H1 (cell line): ENCODE measurements at regions not wholly inside any gene's neighbourhood (a gene's known extent, or its start where the extent isn't known, plus 50 kb on each side); places are given as distances from the start of the nearest gene placed in this dataset.

Source experiments
- CTCF ChIA-PET: fragments of 300-600 bp; sonication (Branson Sonifier 250); formaldehyde crosslinking; loops from one replicate; lab custom pipeline; 2021; ENCODE audit not compliant: partially characterized antibody; lab: Charles Lee
- POLR2A ChIA-PET: fragments of 300-600 bp; sonication (Branson Sonifier 250); formaldehyde crosslinking; loops from one replicate; lab custom pipeline; 2021; ENCODE audit warnings: inconsistent platforms; ENCODE audit not compliant: partially characterized antibody; lab: Charles Lee
- DNase-seq, 2 experiments: peaks; one replicate each; pipeline versions ENCODE4 v3.0.0 to v3.0.0-alpha.2; 2010 to 2022; ENCODE audit warnings: low spot score in 2 of 2, low read depth in 1 of 2, mixed read lengths in 1 of 2
- FAIRE-seq: peaks from 2 replicates; lab custom pipeline; 2011; peaks lifted over from hg19 to GRCh38; lab: Jason Lieb, UNC
- H2AFZ ChIP-seq: 2 replicates; pipeline ENCODE4 v1.8.1; 2012; ENCODE audit warnings: low read length, inconsistent platforms
- H2AK5ac ChIP-seq: 2 replicates; pipeline ENCODE4 v1.6.1; 2013; ENCODE audit warnings: low read depth, low read length
- H2BK120ac ChIP-seq: replicated peaks from 2 replicates; pipeline ENCODE3; 2013; ENCODE audit warnings: low read depth, low read length, inconsistent platforms
- H2BK12ac ChIP-seq: 2 replicates; pipeline ENCODE4 v1.6.1; 2013; ENCODE audit warnings: low read depth, low read length
- H2BK15ac ChIP-seq: 2 replicates; pipeline ENCODE4 v1.6.1; 2013; ENCODE audit warnings: low read length
- H2BK20ac ChIP-seq: 2 replicates; pipeline ENCODE4 v1.6.1; 2013; ENCODE audit warnings: low read length
- H2BK5ac ChIP-seq: 2 replicates; pipeline ENCODE4 v1.6.1; 2013; ENCODE audit warnings: low read depth, low read length
- H3K14ac ChIP-seq: 2 replicates; pipeline ENCODE4 v1.6.1; 2013; ENCODE audit warnings: inconsistent platforms; ENCODE audit not compliant: insufficient read length
- H3K18ac ChIP-seq: 2 replicates; pipeline ENCODE4 v1.6.1; 2013; ENCODE audit warnings: low read length; ENCODE audit errors: extremely low read depth
- H3K23ac ChIP-seq: 2 replicates; pipeline ENCODE4 v1.6.1; 2013; ENCODE audit warnings: inconsistent platforms; ENCODE audit not compliant: insufficient read length
- H3K23me2 ChIP-seq: 2 replicates; pipeline ENCODE4 v1.6.1; 2013; ENCODE audit warnings: low read depth, low read length
- H3K27ac ChIP-seq: 2 replicates; pipeline ENCODE4 v1.6.1; 2011; ENCODE audit warnings: low read depth, low read length, inconsistent platforms
- H3K27me3 ChIP-seq, 4 experiments: replicated peaks in 1 of 4; 1 replicate in 1 of 4; 2 replicates in 3 of 4; pipeline versions ENCODE4 v1.6.1 to v1.8.1; 2011 to 2013; ENCODE audit warnings: low read length in 3 of 4, mild to moderate bottlenecking in 3 of 4, inconsistent platforms in 2 of 4, mixed read lengths in 2 of 4, moderate library complexity in 1 of 4; ENCODE audit not compliant: control insufficient read depth in 3 of 4, insufficient read depth in 3 of 4; ENCODE audit errors: extremely low read depth in 1 of 4
- H3K36me3 ChIP-seq, 4 experiments: 2 replicates each; pipeline versions ENCODE4 v1.6.1 to v1.8.1; 2011 to 2013; ENCODE audit warnings: mild to moderate bottlenecking in 4 of 4, low read length in 3 of 4, moderate library complexity in 2 of 4, control low read depth in 1 of 4, inconsistent platforms in 1 of 4; ENCODE audit not compliant: insufficient read depth in 4 of 4, control insufficient read depth in 2 of 4
- H3K4ac ChIP-seq: replicated peaks from 2 replicates; pipeline ENCODE3; 2013; ENCODE audit warnings: low read length, low read depth, mixed read lengths, inconsistent platforms; ENCODE audit not compliant: insufficient read length
- H3K4me1 ChIP-seq, 4 experiments: replicated peaks in 1 of 4; 1 replicate in 1 of 4; 2 replicates in 3 of 4; pipeline versions ENCODE4 v1.6.1 to v1.8.1; 2011 to 2013; ENCODE audit warnings: low read length in 3 of 4, inconsistent platforms in 2 of 4, mixed read lengths in 1 of 4; ENCODE audit not compliant: insufficient read depth in 4 of 4, control insufficient read depth in 3 of 4
- H3K4me2 ChIP-seq, 2 experiments: 2 replicates each; pipeline versions ENCODE4 v1.6.1 to v1.8.1; 2011 to 2013; ENCODE audit warnings: low read depth in 2 of 2, low read length in 2 of 2, control low read depth in 1 of 2, inconsistent platforms in 1 of 2, mild to moderate bottlenecking in 1 of 2; ENCODE audit not compliant: insufficient read depth in 1 of 2
- H3K4me3 ChIP-seq, 4 experiments: fragments of 200-600, 300-600 bp in 1 of 4; sonication (generic), shearing (Covaris generic), sonication (Bioruptor Twin) in 1 of 4; 2 replicates each; pipeline versions ENCODE4 v1.5.1 to v1.8.1; 2011 to 2016; ENCODE audit warnings: low read length in 4 of 4, low read depth in 3 of 4, control low read depth in 2 of 4, inconsistent platforms in 2 of 4, mild to moderate bottlenecking in 2 of 4, mixed read lengths in 1 of 4, moderate library complexity in 1 of 4; ENCODE audit not compliant: insufficient read depth in 2 of 4; ENCODE audit errors: extremely low read depth in 1 of 4
- H3K56ac ChIP-seq: replicated peaks from 2 replicates; pipeline ENCODE3; 2013; ENCODE audit warnings: low read depth, mild to moderate bottlenecking, mixed read lengths, low read length, inconsistent platforms; ENCODE audit not compliant: insufficient read length
- H3K79me1 ChIP-seq: 2 replicates; pipeline ENCODE4 v1.6.1; 2013; ENCODE audit warnings: low read depth, low read length, control low read depth
- H3K79me2 ChIP-seq, 2 experiments: 2 replicates each; pipeline versions ENCODE4 v1.6.1 to v1.8.1; 2012 to 2013; ENCODE audit warnings: low read length in 2 of 2, mild to moderate bottlenecking in 2 of 2, inconsistent platforms in 1 of 2; ENCODE audit not compliant: insufficient read depth in 2 of 2, control insufficient read depth in 1 of 2
- H3K9ac ChIP-seq, 4 experiments: replicated peaks in 1 of 4; 1 replicate in 1 of 4; 2 replicates in 3 of 4; pipeline versions ENCODE4 v1.6.1 to v1.8.1; 2011 to 2013; ENCODE audit warnings: low read depth in 3 of 4, low read length in 3 of 4, control low read depth in 2 of 4, mild to moderate bottlenecking in 2 of 4, moderate library complexity in 2 of 4, inconsistent platforms in 1 of 4; ENCODE audit errors: extremely low read depth in 1 of 4
- H3K9me3 ChIP-seq, 2 experiments: 2 replicates each; pipeline versions ENCODE4 v1.6.1 to v1.8.1; 2012 to 2013; ENCODE audit warnings: mild to moderate bottlenecking in 2 of 2, moderate library complexity in 2 of 2, control low read depth in 1 of 2, inconsistent platforms in 1 of 2, low read depth in 1 of 2, low read length in 1 of 2, mixed read lengths in 1 of 2; ENCODE audit not compliant: insufficient read depth in 2 of 2
- H4K20me1 ChIP-seq, 2 experiments: replicated peaks in 1 of 2; 2 replicates each; pipeline versions ENCODE3 to v1.8.1; 2011 to 2013; ENCODE audit warnings: inconsistent platforms in 2 of 2, low read length in 2 of 2, mild to moderate bottlenecking in 1 of 2; ENCODE audit not compliant: insufficient read depth in 2 of 2, control insufficient read depth in 1 of 2
- H4K5ac ChIP-seq: 2 replicates; pipeline ENCODE4 v1.6.1; 2013; ENCODE audit warnings: low read length, low read depth, mixed read lengths, inconsistent platforms; ENCODE audit not compliant: insufficient read length
- H4K8ac ChIP-seq: 2 replicates; pipeline ENCODE4 v1.8.0; 2013; ENCODE audit warnings: mild to moderate bottlenecking, moderate library complexity, low read length, inconsistent platforms; ENCODE audit not compliant: insufficient read depth; ENCODE audit errors: extremely low read depth
- H4K91ac ChIP-seq: replicated peaks from 2 replicates; pipeline ENCODE3; 2013; ENCODE audit warnings: low read length, mixed read lengths, inconsistent platforms; ENCODE audit not compliant: insufficient read length
- ASH2L ChIP-seq: fragments of 200-600, 300-600 bp; sonication (generic); IDR thresholded peaks from one replicate; pipeline ENCODE4 v1.7.1; 2017; ENCODE audit warnings: low read length
- BRCA1 ChIP-seq: IDR thresholded peaks from 2 replicates; pipeline ENCODE4 v1.6.1; 2012; ENCODE audit warnings: low read depth, low read length, improper control_type of control experiment
- CBX5 ChIP-seq: fragments of 300-800, 300-1000 bp; sonication (generic); IDR thresholded peaks from 2 replicates; pipeline ENCODE4 v1.7.1; 2016; ENCODE audit warnings: antibody characterized with exemption, low read length, low read depth
- GABPA ChIP-seq: IDR thresholded peaks from 2 replicates; pipeline ENCODE4 v1.6.1; 2011; ENCODE audit warnings: mild to moderate bottlenecking, low read length, moderate library complexity, borderline replicate concordance; ENCODE audit not compliant: insufficient read depth
- HDAC6 ChIP-seq: IDR thresholded peaks from one replicate; pipeline ENCODE4 v1.7.1; 2012; ENCODE audit warnings: low read depth, mild to moderate bottlenecking, inconsistent platforms, low read length, moderate library complexity
- JUN ChIP-seq: IDR thresholded peaks from 2 replicates; pipeline ENCODE4 v1.6.1; 2011; ENCODE audit warnings: low read depth, mild to moderate bottlenecking, improper control_type of control experiment, low read length
- KDM4A ChIP-seq: IDR thresholded peaks from one replicate; pipeline ENCODE4 v1.7.1; 2012; ENCODE audit warnings: low read depth, mild to moderate bottlenecking, moderate library complexity, low read length, inconsistent platforms; ENCODE audit not compliant: severe bottlenecking
- NANOG ChIP-seq: IDR thresholded peaks from 2 replicates; pipeline ENCODE4 v1.6.1; 2011; ENCODE audit warnings: low read length, low read depth, mild to moderate bottlenecking, inconsistent platforms; ENCODE audit not compliant: insufficient read depth, poor library complexity, severe bottlenecking
- NRF1 ChIP-seq: IDR thresholded peaks from 2 replicates; pipeline ENCODE4 v1.6.1; 2011; ENCODE audit warnings: mild to moderate bottlenecking, low read depth, low read length, improper control_type of control experiment
- POLR2A ChIP-seq, 2 experiments: IDR thresholded peaks; 1 replicate in 1 of 2; 2 replicates in 1 of 2; pipeline ENCODE4 v1.6.1; 2011; ENCODE audit warnings: low read depth in 2 of 2, low read length in 2 of 2, mild to moderate bottlenecking in 2 of 2; ENCODE audit errors: control extremely low read depth in 1 of 2
- POLR2AphosphoS5 ChIP-seq: IDR thresholded peaks from 2 replicates; pipeline ENCODE4 v1.6.1; 2011; ENCODE audit warnings: low read depth, low read length
- RNF2 ChIP-seq: fragments of 200-900, 300-1000 bp; sonication (generic); IDR thresholded peaks from 2 replicates; pipeline ENCODE4 v1.7.1; 2016; ENCODE audit warnings: borderline replicate concordance, low read depth, mild to moderate bottlenecking, antibody characterized with exemption, low read length; ENCODE audit not compliant: poor library complexity, severe bottlenecking; ENCODE audit errors: missing control alignments
- SIX5 ChIP-seq: IDR thresholded peaks from 2 replicates; pipeline ENCODE4 v1.6.1; 2011; ENCODE audit warnings: mild to moderate bottlenecking, low read depth, low read length
- SRF ChIP-seq: IDR thresholded peaks from 2 replicates; pipeline ENCODE4 v1.6.1; 2011; ENCODE audit warnings: mild to moderate bottlenecking, low read depth, low read length, moderate library complexity
- SUZ12 ChIP-seq: fragments of 200-600 bp; sonication (generic); IDR thresholded peaks from 2 replicates; pipeline ENCODE4 v1.6.1; 2012; ENCODE audit warnings: mild to moderate bottlenecking, inconsistent platforms, low read length, moderate library complexity, mixed read lengths
- WGBS, 2 experiments: shearing (Covaris generic) in 1 of 2; methylation state at CpG; one replicate each; pipeline versions ENCODE4 v1.1.6 to v1.1.7; 2013 to 2015; ENCODE audit warnings: low lambda C conversion rate in 2 of 2, mixed read lengths in 2 of 2, inconsistent platforms in 1 of 2, low coverage in 1 of 2, missing lambda C conversion rate in 1 of 2; ENCODE audit not compliant: insufficient replicate concordance in 2 of 2, insufficient coverage in 1 of 2, insufficient read length in 1 of 2; ENCODE audit errors: extremely low coverage in 1 of 2, missing lambda C conversion rate in 1 of 2; 5-methylcytosine and 5-hydroxymethylcytosine counted together

- POLR2A ChIA-PET, result no interaction called here
- no peak overlapping the region for H3K9ac ChIP-seq
- H3K79me1 ChIP-seq, result no peaks in the 10 kb centered on the region
- CTCF ChIA-PET, result interaction anchor here (0.8 kb wide), 1 partner anchor 58 kb away, joined by 3 read pairs; no protein-coding TSS in a partner anchor
- FAIRE-seq, result no peak
- no peaks in the 10 kb centered on the region for H3K36me3 ChIP-seq
- no peak overlapping the region for H3K27ac ChIP-seq
- no peak overlapping the region for H4K91ac ChIP-seq
- no peak overlapping the region for H3K4me2 ChIP-seq
- H2BK120ac ChIP-seq, result no peak overlapping the region
- no peak overlapping the region for H2AFZ ChIP-seq
- H2BK12ac ChIP-seq, result no peak overlapping the region
- 100% methylated on average over 1 of the region's 1 CpG; no CpG with 5 or more reads in 1 of the 2 experiments for WGBS, 2 experiments
- H2BK20ac ChIP-seq, result no peak overlapping the region
- H3K23ac ChIP-seq, result no peak overlapping the region
- no peak overlapping the region for H4K8ac ChIP-seq
- H3K4ac ChIP-seq, result no peak overlapping the region
- no peak overlapping the region for H3K18ac ChIP-seq
- H2BK15ac ChIP-seq, result no peak overlapping the region
- H4K5ac ChIP-seq, result no peak overlapping the region
- no peaks in the 10 kb centered on the region for H3K79me2 ChIP-seq
- H3K9me3 ChIP-seq, result no peaks in the 10 kb centered on the region; a peak in 1 of 4 replicates
- H3K23me2 ChIP-seq, result no peaks in the 10 kb centered on the region
- H3K14ac ChIP-seq, result no peak overlapping the region
- H2BK5ac ChIP-seq, result no peak overlapping the region
- no peaks in the 10 kb centered on the region for H4K20me1 ChIP-seq
- peaks cover 0 to 2% (median 0%) of the 10 kb centered on the region in 4 experiments; a peak in 1 of 7 replicates for H3K4me1 ChIP-seq
- no peak overlapping the region for H3K4me3 ChIP-seq
- no peaks in the 10 kb centered on the region for H3K27me3 ChIP-seq
- no peak for DNase-seq
- no peak overlapping the region for H2AK5ac ChIP-seq
- H3K56ac ChIP-seq, result no peak overlapping the region
- TF ChIP-seq SUZ12 (no peak), GABPA (no peak), CBX5 (no peak), RNF2 (no peak), JUN (no peak), POLR2A (IDR thresholded peaks at IDR 0.05; ENCODE audit: control extremely low read depth in 1 of 2, low read depth in 2 of 2, low read length in 2 of 2) (no peak), POLR2AphosphoS5 (no peak), NRF1 (no peak), NANOG (no peak), HDAC6 (no peak), BRCA1 (no peak), SRF (no peak), SIX5 (no peak), ASH2L (no peak), KDM4A (no peak)
These were observed 446.5 kb downstream of the SPRY1 start for GRCh38 chr4:123843137-123843536.
